MM.1S (cell line): ENCODE measurements at regions not wholly inside any gene's neighbourhood (a gene's known extent, or its start where the extent isn't known, plus 50 kb on each side); places are given as distances from the start of the nearest gene placed in this dataset.

Experiments
- CTCF ChIP-seq: fragments of 300-600 bp; sonication (generic); IDR thresholded peaks from 2 replicates; pipeline ENCODE4 v1.5.1; 2016; ENCODE audit warnings: antibody characterized with exemption, low read length, mixed read lengths
- EZH2 ChIP-seq: fragments of 300-600 bp; sonication (generic); optimal IDR thresholded peaks from 2 replicates; pipeline ENCODE3; 2017; ENCODE audit warnings: low read depth, mild to moderate bottlenecking, antibody characterized with exemption, low read length, mixed read lengths

DNA sequence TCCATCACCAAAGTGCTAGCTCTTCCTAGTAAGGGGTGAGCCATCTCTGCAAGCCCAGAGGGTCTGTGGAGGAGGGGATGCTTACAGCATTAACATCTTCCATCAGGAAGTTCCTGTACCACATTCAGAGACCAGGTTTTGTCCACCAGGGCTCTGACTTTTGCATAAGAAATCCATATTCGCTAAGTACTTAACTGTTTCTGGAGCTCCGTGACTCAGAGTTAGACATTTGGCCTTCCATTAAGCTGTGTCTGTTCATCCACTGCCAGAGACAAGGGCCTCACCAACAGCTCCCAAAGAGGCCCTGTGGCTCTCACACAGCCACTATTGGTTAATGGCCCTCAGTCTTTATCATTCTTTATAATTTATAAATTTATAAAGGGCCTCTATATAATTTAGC lies 144.6 kb downstream of the ADAMTS15 start:
- no peak for TF ChIP-seq EZH2
- no peak for TF ChIP-seq CTCF
